ENCODE measurements at regions not wholly inside any gene's neighbourhood (a gene's known extent, or its start where the extent isn't known, plus 50 kb on each side); places are given as distances from the start of the nearest gene placed in this dataset.

- intact Hi-C loops (cut with DNase I), result no loop called here
These were observed 75.4 kb upstream of the SLC45A1 start for GRCh38 chr1:8242498-8242897.

GRCh38 chr1:8241417-8242014 is 76.4 kb upstream of the SLC45A1 start:
- peaks cover 0 to 35% (median 12%) of the 10 kb centered on the region in 4 donors for H3K4me1 ChIP-seq
- H3K27me3 ChIP-seq, result no peaks in the 10 kb centered on the region
- DNase-seq (peak in 1 of 3 donors; percentile 35), ATAC-seq (peak; percentile 51 to 78 (median 68))
- TF ChIP-seq POLR2A (IDR thresholded peaks at IDR 0.05), result no peak
- no peak for TF ChIP-seq CTCF (IDR thresholded peaks at IDR 0.05)
- H3K9me3 ChIP-seq, result no peaks in the 10 kb centered on the region
- H3K36me3 ChIP-seq, result no peaks in the 10 kb centered on the region
- no peak overlapping the region for H3K4me3 ChIP-seq
- WGBS (ENCODE audit: insufficient coverage, low coverage, low lambda C conversion rate, missing lambda C conversion rate), result 66% methylated on average over 13 of the region's 14 CpGs
- peak overlapping the region in 1 of 3 donors; percentile 29 for H3K27ac ChIP-seq
- intact Hi-C loops (cut with DNase I), result no loop called here

More at GRCh38 chr1:8242498-8242897, 75.4 kb upstream of the SLC45A1 start:
- 78% methylated on average over 6 of the region's 7 CpGs for WGBS (ENCODE audit: insufficient coverage, low coverage, low lambda C conversion rate, missing lambda C conversion rate)
- no peaks in the 10 kb centered on the region for H3K27me3 ChIP-seq
- H3K9me3 ChIP-seq, result no peaks in the 10 kb centered on the region
- ATAC-seq, result no peak
- no peak for DNase-seq
- peaks cover 0 to 38% (median 12%) of the 10 kb centered on the region in 4 donors for H3K4me1 ChIP-seq
- no peak overlapping the region for H3K4me3 ChIP-seq
- H3K27ac ChIP-seq, result no peak overlapping the region
- TF ChIP-seq CTCF (IDR thresholded peaks at IDR 0.05) (no peak), POLR2A (IDR thresholded peaks at IDR 0.05) (no peak)
- no peaks in the 10 kb centered on the region for H3K36me3 ChIP-seq

GRCh38 chr1:8239306-8240023 is 78.4 kb upstream of the SLC45A1 start:
- peak; percentile 71 to 88 (median 74) for DNase-seq
- ATAC-seq, result peak; percentile 65 to 82 (median 74)

GRCh38 chr1:8239039-8239305 is 78.9 kb upstream of the SLC45A1 start:
- DNase-seq (peak; percentile 52 to 70 (median 69)), ATAC-seq (peak; percentile 65 to 83 (median 74))
- Histone ChIP-seq H3K4me3 (no peak overlapping the region), H3K27ac (peak overlapping the region; percentile 59 to 75 (median 69)), H3K9me3 (no peaks in the 10 kb centered on the region), H3K36me3 (no peaks in the 10 kb centered on the region), H3K27me3 (no peaks in the 10 kb centered on the region), H3K4me1 (peaks cover 0 to 35% (median 12%) of the 10 kb centered on the region in 4 donors)
- TF ChIP-seq POLR2A (IDR thresholded peaks at IDR 0.05) (no peak), CTCF (IDR thresholded peaks at IDR 0.05) (peak in 3 of 4 donors; percentile 33 to 43 (median 39))
- WGBS (ENCODE audit: insufficient coverage, low coverage, low lambda C conversion rate, missing lambda C conversion rate), result 48% methylated on average over 3 of the region's 5 CpGs
- intact Hi-C loops (cut with DNase I), result loop anchor here in 1 of 2 donors (10.0 kb wide), 1 partner anchor 204 kb away; no protein-coding TSS in a partner anchor

More at GRCh38 chr1:8239306-8240023, 78.4 kb upstream of the SLC45A1 start:
- Histone ChIP-seq H3K36me3 (no peaks in the 10 kb centered on the region), H3K27ac (peak overlapping the region; percentile 59 to 75 (median 69)), H3K4me3 (no peak overlapping the region), H3K27me3 (no peaks in the 10 kb centered on the region), H3K9me3 (no peaks in the 10 kb centered on the region), H3K4me1 (peaks cover 0 to 35% (median 12%) of the 10 kb centered on the region in 4 donors)
- intact Hi-C loops (cut with DNase I), result loop anchor here in 1 of 2 donors (10.0 kb wide), 1 partner anchor 205 kb away; no protein-coding TSS in a partner anchor
- 82% methylated on average over 12 of the region's 14 CpGs for WGBS (ENCODE audit: insufficient coverage, low coverage, low lambda C conversion rate, missing lambda C conversion rate)
- no peak for TF ChIP-seq POLR2A (IDR thresholded peaks at IDR 0.05)
- TF ChIP-seq CTCF (IDR thresholded peaks at IDR 0.05), result no peak
